ENCODE measurements at regions not wholly inside any gene's neighbourhood (a gene's known extent, or its start where the extent isn't known, plus 50 kb on each side); places are given as distances from the start of the nearest gene placed in this dataset.

- ATAC-seq (peak; percentile 88), DNase-seq (ENCODE audit: low spot score) (peak; percentile 54)
- no peaks in the 10 kb centered on the region for H3K27me3 ChIP-seq (ENCODE audit: insufficient read depth)
- H3F3A ChIP-seq (replicated peaks; ENCODE audit: low read depth) = no peaks in the 10 kb centered on the region
- peaks cover 8% of the 10 kb centered on the region; the same call in 1 of the 2 replicates for H3K4me1 ChIP-seq (ENCODE audit: insufficient read depth)
- peaks cover 16% of the 10 kb centered on the region for H3K4me1 Mint-ChIP-seq
- no peak overlapping the region for H3K4me2 ChIP-seq
- H3K27ac Mint-ChIP-seq = peak overlapping the region; percentile 88
- H2AFZ ChIP-seq = no peak overlapping the region
- H3K4me3 ChIP-seq = no peak overlapping the region
- H3K36me3 Mint-ChIP-seq (ENCODE audit: low read depth) = no peaks in the 10 kb centered on the region
- H3K4me3 Mint-ChIP-seq = no peak overlapping the region
- peaks cover 14% of the 10 kb centered on the region for H3K9me2 ChIP-seq (ENCODE audit: insufficient read depth)
- TF ChIP-seq ZNF331 (CRISPR knock-in tag; IDR thresholded peaks at IDR 0.05; ENCODE audit: low read depth) = no peak
- TF ChIP-seq EZH2 (IDR thresholded peaks at IDR 0.05; ENCODE audit: low read depth, unreplicated experiment) = no peak
- no peak for TF ChIP-seq STAT1 (IDR thresholded peaks at IDR 0.05; ENCODE audit: unreplicated experiment)
- TF ChIP-seq, protein P1, sequence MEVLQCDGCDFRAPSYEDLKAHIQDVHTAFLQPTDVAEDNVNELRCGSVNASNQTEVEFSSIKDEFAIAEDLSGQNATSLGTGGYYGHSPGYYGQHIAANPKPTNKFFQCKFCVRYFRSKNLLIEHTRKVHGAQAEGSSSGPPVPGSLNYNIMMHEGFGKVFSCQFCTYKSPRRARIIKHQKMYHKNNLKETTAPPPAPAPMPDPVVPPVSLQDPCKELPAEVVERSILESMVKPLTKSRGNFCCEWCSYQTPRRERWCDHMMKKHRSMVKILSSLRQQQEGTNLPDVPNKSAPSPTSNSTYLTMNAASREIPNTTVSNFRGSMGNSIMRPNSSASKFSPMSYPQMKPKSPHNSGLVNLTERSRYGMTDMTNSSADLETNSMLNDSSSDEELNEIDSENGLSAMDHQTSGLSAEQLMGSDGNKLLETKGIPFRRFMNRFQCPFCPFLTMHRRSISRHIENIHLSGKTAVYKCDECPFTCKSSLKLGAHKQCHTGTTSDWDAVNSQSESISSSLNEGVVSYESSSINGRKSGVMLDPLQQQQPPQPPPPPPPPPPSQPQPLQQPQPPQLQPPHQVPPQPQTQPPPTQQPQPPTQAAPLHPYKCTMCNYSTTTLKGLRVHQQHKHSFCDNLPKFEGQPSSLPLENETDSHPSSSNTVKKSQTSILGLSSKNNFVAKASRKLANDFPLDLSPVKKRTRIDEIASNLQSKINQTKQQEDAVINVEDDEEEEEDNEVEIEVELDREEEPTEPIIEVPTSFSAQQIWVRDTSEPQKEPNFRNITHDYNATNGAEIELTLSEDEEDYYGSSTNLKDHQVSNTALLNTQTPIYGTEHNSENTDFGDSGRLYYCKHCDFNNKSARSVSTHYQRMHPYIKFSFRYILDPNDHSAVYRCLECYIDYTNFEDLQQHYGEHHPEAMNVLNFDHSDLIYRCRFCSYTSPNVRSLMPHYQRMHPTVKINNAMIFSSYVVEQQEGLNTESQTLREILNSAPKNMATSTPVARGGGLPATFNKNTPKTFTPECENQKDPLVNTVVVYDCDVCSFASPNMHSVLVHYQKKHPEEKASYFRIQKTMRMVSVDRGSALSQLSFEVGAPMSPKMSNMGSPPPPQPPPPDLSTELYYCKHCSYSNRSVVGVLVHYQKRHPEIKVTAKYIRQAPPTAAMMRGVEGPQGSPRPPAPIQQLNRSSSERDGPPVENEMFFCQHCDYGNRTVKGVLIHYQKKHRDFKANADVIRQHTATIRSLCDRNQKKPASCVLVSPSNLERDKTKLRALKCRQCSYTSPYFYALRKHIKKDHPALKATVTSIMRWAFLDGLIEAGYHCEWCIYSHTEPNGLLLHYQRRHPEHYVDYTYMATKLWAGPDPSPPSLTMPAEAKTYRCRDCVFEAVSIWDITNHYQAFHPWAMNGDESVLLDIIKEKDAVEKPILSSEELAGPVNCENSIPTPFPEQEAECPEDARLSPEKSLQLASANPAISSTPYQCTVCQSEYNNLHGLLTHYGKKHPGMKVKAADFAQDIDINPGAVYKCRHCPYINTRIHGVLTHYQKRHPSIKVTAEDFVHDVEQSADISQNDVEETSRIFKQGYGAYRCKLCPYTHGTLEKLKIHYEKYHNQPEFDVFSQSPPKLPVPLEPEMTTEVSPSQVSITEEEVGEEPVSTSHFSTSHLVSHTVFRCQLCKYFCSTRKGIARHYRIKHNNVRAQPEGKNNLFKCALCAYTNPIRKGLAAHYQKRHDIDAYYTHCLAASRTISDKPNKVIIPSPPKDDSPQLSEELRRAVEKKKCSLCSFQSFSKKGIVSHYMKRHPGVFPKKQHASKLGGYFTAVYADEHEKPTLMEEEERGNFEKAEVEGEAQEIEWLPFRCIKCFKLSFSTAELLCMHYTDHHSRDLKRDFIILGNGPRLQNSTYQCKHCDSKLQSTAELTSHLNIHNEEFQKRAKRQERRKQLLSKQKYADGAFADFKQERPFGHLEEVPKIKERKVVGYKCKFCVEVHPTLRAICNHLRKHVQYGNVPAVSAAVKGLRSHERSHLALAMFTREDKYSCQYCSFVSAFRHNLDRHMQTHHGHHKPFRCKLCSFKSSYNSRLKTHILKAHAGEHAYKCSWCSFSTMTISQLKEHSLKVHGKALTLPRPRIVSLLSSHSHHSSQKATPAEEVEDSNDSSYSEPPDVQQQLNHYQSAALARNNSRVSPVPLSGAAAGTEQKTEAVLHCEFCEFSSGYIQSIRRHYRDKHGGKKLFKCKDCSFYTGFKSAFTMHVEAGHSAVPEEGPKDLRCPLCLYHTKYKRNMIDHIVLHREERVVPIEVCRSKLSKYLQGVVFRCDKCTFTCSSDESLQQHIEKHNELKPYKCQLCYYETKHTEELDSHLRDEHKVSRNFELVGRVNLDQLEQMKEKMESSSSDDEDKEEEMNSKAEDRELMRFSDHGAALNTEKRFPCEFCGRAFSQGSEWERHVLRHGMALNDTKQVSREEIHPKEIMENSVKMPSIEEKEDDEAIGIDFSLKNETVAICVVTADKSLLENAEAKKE (CRISPR knock-in tag; IDR thresholded peaks at IDR 0.05) = no peak
- TF ChIP-seq POLR2AphosphoS5 (IDR thresholded peaks at IDR 0.05; ENCODE audit: low read depth) = no peak
- TF ChIP-seq NANOG (IDR thresholded peaks at IDR 0.05; ENCODE audit: borderline replicate concordance) = no peak
- no peak for TF ChIP-seq JUNB (IDR thresholded peaks at IDR 0.05; ENCODE audit: unreplicated experiment)
- TF ChIP-seq, protein P2, sequence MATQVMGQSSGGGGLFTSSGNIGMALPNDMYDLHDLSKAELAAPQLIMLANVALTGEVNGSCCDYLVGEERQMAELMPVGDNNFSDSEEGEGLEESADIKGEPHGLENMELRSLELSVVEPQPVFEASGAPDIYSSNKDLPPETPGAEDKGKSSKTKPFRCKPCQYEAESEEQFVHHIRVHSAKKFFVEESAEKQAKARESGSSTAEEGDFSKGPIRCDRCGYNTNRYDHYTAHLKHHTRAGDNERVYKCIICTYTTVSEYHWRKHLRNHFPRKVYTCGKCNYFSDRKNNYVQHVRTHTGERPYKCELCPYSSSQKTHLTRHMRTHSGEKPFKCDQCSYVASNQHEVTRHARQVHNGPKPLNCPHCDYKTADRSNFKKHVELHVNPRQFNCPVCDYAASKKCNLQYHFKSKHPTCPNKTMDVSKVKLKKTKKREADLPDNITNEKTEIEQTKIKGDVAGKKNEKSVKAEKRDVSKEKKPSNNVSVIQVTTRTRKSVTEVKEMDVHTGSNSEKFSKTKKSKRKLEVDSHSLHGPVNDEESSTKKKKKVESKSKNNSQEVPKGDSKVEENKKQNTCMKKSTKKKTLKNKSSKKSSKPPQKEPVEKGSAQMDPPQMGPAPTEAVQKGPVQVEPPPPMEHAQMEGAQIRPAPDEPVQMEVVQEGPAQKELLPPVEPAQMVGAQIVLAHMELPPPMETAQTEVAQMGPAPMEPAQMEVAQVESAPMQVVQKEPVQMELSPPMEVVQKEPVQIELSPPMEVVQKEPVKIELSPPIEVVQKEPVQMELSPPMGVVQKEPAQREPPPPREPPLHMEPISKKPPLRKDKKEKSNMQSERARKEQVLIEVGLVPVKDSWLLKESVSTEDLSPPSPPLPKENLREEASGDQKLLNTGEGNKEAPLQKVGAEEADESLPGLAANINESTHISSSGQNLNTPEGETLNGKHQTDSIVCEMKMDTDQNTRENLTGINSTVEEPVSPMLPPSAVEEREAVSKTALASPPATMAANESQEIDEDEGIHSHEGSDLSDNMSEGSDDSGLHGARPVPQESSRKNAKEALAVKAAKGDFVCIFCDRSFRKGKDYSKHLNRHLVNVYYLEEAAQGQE (IDR thresholded peaks at IDR 0.05; ENCODE audit: unreplicated experiment) = no peak
- TF ChIP-seq EZH2phosphoT487 (IDR thresholded peaks at IDR 0.05; ENCODE audit: unreplicated experiment) = no peak
- TF ChIP-seq, protein P3, sequence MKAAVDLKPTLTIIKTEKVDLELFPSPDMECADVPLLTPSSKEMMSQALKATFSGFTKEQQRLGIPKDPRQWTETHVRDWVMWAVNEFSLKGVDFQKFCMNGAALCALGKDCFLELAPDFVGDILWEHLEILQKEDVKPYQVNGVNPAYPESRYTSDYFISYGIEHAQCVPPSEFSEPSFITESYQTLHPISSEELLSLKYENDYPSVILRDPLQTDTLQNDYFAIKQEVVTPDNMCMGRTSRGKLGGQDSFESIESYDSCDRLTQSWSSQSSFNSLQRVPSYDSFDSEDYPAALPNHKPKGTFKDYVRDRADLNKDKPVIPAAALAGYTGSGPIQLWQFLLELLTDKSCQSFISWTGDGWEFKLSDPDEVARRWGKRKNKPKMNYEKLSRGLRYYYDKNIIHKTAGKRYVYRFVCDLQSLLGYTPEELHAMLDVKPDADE (IDR thresholded peaks at IDR 0.05) = no peak
- TF ChIP-seq ZNF114 (CRISPR knock-in tag; IDR thresholded peaks at IDR 0.05) = no peak
- TF ChIP-seq, protein P4, sequence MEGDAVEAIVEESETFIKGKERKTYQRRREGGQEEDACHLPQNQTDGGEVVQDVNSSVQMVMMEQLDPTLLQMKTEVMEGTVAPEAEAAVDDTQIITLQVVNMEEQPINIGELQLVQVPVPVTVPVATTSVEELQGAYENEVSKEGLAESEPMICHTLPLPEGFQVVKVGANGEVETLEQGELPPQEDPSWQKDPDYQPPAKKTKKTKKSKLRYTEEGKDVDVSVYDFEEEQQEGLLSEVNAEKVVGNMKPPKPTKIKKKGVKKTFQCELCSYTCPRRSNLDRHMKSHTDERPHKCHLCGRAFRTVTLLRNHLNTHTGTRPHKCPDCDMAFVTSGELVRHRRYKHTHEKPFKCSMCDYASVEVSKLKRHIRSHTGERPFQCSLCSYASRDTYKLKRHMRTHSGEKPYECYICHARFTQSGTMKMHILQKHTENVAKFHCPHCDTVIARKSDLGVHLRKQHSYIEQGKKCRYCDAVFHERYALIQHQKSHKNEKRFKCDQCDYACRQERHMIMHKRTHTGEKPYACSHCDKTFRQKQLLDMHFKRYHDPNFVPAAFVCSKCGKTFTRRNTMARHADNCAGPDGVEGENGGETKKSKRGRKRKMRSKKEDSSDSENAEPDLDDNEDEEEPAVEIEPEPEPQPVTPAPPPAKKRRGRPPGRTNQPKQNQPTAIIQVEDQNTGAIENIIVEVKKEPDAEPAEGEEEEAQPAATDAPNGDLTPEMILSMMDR (conservative IDR thresholded peaks at IDR 0.05; ENCODE audit: low read depth in 2 of 2) = no peak
- TF ChIP-seq CREB1 (CRISPR knock-in tag; IDR thresholded peaks at IDR 0.05; ENCODE audit: low read depth) = no peak
- peaks cover 11% of the 10 kb centered on the region for H3K9me3 Mint-ChIP-seq
- no peaks in the 10 kb centered on the region for H4K20me1 ChIP-seq (replicated peaks; ENCODE audit: insufficient read depth)
- no peaks in the 10 kb centered on the region for H3K27me3 Mint-ChIP-seq (ENCODE audit: insufficient read depth, low read depth, poor library complexity)
- no peak overlapping the region for H3K27ac ChIP-seq (ENCODE audit: low read depth)
- no peaks in the 10 kb centered on the region for H3K36me3 ChIP-seq (ENCODE audit: insufficient read depth)
- H3K79me2 ChIP-seq (replicated peaks; ENCODE audit: insufficient read depth) = no peaks in the 10 kb centered on the region
Measured at GRCh38 chr3:63724987-63725386, 72.5 kb downstream of the SNTN start.

All from GM23338 (cell line).